HG03060 (cell line): ENCODE measurements at regions not wholly inside any gene's neighbourhood (a gene's known extent, or its start where the extent isn't known, plus 50 kb on each side); places are given as distances from the start of the nearest gene placed in this dataset.

Experiments
- ATAC-seq: cut with Tn5 transposase; IDR thresholded peaks from one replicate; pipeline ENCODE4 v1.9.1; 2021; ENCODE audit warnings: low read depth, moderate number of reproducible peaks; ENCODE audit not compliant: unreplicated experiment

GRCh38 chr1:217097819-217098218 is 374.6 kb upstream of the ESRRG start:
- no peak for ATAC-seq

GRCh38 chr1:217096200-217096599 is 373.0 kb upstream of the ESRRG start:
- ATAC-seq = no peak

GRCh38 chr1:217095050-217095622 is 371.9 kb upstream of the ESRRG start:
- no peak for ATAC-seq

DNA sequence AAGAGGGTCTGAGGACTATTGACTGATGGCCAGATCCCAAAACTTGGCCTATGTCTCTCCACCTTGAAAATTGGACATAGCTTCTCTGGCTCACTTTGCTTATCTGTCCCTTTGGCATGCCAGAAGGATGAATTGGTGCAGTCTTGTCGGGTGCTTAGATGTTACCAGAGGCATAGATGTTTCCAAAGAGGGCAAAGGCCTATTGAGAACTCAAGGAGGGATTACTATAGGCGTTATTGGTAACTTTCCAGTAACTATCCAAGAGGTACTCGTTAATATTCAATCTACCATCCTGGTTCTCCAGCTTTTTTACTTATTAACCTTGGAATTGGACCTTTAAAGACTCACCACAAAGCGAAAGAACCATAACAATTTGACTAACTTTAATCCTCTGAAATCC is 368.3 kb upstream of the ESRRG start:
- no peak for ATAC-seq

GRCh38 chr1:217090060-217090911 is 367.1 kb upstream of the ESRRG start:
- no peak for ATAC-seq

GRCh38 chr1:217089361-217090014 is 366.3 kb upstream of the ESRRG start:
- ATAC-seq = no peak

DNA sequence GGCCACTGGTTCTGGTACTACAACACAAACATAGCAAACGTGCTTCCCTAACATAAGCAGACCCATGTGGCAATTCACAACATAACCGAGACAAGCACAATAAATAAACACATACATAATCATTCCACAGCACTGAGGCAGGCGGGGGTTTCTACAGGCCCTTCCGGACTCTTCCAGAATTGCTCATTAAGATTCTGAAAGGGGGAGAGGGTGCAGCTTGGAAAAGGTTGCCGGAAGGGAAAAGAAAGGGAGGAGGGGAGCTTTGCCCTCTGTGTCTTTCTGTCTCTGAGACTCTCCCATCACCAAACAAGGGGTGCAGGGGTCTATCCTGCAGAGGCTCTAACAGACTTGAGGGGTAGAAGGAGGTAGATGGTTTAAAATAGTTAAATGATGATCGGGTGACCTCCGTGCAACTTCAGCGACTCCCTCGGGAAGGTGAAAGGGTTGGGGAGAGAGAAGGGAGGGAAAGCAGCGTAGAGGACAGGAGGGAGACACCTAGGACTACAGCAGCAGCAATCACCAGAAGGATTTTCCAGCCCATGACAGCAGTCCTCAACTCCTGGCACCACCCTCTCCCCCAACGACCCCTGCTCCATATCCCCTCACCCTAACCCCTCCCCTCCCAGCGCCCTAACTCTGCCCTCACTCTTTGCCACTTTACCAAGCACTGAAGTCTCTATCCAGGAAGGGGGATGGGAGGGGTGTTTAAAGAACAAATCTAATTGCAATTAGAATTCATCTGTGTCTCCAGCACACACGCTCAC is 365.5 kb upstream of the ESRRG start:
- no peak for ATAC-seq

DNA sequence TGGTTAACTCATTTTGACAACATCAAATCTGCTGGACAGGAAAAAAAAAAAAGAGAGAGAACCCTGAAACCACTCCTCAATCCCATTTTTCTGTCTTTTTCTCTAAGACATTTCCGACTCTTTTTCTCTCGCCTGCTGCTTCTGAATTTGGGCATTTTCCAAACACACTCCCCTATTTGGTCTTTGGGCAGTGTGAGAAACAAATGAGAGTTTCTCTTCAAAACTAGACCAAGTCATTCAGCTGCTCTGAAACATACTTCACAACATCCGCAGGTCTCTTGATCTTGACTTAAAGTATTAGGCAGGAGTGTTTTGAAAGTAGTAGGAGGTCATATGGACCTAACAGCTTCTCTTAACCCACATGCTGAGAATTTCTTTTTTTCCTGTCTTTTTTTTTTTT is 364.8 kb upstream of the ESRRG start:
- no peak for ATAC-seq

GRCh38 chr1:217079584-217079983 is 356.4 kb upstream of the ESRRG start:
- no peak for ATAC-seq

DNA sequence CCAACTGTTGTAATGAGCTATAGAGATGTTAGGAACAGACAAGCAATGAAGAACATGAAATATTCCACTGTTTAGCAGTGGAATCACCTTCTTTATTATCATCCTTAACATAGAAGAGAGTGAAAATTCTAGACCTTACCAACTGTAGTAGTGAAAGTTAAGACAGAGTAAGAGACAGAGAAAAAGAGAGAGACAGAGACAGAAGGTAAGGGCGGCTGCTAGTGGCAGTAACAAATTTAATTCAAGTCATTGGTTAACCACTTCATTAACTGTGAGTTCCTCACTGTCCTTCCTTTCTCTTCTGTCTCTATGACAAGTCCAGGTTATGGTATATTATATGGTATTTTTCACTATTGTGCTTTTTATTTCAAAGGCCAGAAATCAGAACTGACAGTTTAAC is 355.7 kb upstream of the ESRRG start:
- ATAC-seq = no peak

DNA sequence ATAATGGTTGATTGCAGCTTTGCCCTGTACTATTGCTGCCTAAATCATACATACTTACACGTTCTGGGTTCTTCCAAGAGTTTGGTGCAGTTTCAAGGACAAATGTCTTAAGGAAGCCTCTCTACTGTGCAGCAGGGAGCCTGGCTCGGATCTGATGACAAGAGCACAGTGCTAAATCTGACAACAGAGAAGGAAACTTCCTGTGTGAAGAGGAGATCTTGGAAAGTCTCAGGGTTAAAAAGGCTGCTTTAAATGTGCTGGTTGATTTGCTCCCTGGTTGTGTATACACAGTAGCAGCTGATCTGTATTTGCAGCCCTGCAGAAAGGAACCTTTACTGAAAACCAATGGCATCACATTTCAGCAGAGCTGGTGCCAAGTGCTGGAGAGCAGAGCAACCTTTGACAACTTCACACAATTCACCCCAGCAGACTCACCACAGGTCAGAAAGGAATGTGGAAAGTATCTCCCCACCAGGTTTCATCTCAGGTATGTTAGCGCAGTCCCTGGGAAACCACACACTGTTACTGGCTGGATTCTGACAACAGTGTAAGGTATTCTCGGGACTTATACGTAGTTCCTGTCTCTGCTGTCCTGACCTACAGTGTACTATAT is 355.0 kb upstream of the ESRRG start:
- no peak for ATAC-seq

DNA sequence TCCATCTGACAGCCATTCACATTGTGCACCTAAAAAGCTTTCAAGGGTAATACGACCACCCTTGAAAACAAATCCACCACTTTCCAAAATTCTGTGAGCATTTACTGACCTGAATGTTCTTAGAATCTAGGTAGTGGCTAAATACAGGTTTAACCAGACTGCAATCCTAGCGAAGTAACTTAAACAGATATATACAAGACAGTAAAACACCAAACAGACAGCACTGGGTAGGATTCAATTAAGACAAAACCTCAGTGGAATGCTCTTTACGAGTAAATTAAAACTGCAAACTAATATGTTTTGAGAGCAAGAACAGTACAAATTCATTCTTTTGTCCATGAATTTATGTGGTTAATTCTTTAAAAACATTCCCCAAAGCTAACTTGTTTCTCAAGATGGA is 354.2 kb upstream of the ESRRG start:
- ATAC-seq = no peak

DNA sequence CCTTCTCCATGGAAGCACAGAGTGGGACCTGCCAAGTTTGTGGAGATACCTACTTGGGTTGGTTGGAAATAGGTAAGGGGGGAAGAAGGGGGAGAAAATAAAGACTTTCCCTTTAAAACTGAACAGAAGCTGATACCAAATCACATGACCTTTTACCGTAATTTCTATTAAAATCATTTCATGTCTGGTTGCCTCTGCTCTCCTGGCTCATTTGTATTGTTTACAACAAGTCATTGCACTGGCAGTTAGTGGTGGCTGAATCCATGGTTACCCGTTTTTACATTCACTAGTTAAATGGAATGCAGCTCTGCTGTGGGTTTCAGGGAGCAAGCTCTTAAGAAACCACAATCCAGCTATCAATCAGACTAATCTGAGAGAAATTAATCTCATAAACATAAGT is 353.7 kb upstream of the ESRRG start:
- ATAC-seq = no peak

GRCh38 chr1:217072926-217073325 is 349.7 kb upstream of the ESRRG start:
- no peak for ATAC-seq

DNA sequence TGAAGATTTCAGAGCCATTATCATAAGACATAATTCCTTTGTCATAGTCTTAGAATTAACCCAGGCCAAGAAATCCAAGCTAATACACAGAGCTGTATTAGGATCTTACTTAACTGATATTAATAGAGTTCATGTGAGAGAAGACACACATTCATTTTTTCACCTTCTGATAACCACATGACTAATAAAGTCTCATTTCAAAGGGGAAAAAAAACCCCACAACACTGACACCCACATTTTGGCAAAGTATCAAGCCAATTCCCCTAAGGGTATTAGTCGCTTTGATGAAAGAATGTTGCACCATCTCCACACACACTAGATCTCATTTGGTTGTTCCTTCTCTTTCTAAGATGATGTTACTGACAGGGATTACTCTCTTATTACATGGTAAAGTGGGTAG is 344.4 kb upstream of the ESRRG start:
- no peak for ATAC-seq

DNA sequence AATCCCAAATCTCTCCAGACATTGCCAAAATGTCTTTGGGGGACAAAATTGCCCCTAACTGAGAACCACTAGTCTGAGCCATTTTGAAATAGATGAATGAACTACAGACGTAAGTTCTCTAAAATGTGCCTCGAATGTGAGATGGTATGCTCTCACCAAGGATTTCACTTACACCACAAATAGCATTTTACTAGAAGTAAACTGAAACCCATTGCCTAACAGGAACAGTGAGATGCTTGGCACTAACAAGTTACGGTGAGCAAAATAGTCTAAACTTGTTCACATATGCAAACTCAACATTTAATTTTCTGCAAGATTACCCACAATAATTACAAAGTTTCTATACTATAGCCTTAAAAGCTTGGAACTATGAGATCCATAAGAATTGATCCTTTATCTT is 343.6 kb upstream of the ESRRG start:
- no peak for ATAC-seq

DNA sequence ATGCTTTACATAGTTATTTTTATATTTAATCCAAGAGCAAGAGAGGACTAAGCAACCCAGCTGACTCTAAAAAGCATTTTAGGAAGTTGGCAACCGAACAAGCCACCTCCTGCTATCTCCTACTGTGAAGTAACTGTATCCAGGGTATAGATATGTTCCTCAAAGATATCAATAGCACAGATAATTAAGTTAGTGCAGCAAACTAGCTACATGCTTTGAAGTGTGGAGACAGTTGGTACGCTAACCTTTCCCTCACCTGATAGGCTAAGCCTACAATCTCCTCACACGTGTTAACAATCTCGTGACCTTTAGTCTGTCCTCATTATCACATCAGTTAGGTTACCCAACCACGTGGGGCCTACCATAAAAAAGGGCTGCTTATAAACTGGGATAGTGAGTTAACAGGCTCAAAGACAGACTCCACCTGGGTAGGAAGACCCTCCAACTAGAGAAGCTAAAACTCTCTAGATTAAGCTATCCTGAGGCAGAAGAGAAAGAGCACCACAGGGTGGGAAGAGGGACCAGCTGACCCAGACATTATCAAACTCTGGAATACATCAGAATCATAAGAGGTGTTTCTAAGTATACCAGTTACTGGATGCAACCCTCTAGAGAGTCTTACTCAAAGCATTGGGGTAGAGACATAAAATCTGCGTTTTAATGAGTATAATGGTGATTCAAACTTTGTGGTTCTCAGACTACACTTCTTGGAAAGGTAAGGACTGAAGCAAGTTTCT is 340.1 kb upstream of the ESRRG start:
- ATAC-seq = no peak

GRCh38 chr1:217062586-217062985 is 339.4 kb upstream of the ESRRG start:
- ATAC-seq = no peak

DNA sequence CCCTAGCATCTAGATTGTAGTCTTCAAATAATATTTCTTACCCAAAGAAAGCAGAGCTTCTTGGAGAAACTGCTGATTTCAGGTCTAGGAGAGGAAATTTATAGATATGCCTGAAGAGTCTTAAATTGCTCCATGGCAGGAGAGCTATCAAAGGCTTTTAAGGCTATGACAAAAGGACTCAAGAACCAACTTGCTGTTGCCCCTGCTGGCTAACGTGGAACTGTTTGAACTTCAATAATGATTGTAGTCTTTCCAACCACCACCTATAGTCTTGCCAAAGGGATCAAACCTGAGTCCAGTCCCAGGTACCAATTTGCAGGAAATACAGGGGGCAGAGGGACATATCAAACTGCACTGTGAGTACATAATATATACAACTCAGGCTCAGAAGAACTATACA is 336.2 kb upstream of the ESRRG start:
- no peak for ATAC-seq

- no peak for ATAC-seq
These were observed 330.4 kb upstream of the ESRRG start for GRCh38 chr1:217053676-217054075.
